Testis (tissue), 2 donors: ENCODE measurements at regions not wholly inside any gene's neighbourhood (a gene's known extent, or its start where the extent isn't known, plus 50 kb on each side); places are given as distances from the start of the nearest gene placed in this dataset.

ENCODE experiments used
- DNase-seq: peaks from one replicate; pipeline ENCODE4 v3.0.0-alpha.2; 2019
- H3K27ac ChIP-seq, 2 donors: fragments of 200-600 bp; sonication (generic); one replicate each; pipeline ENCODE4 v1.5.1; 2019
- H3K27me3 ChIP-seq: fragments of 200-600 bp; sonication (generic); one replicate; pipeline ENCODE4 v1.5.1; 2019
- H3K36me3 ChIP-seq: fragments of 200-600 bp; sonication (generic); one replicate; pipeline ENCODE4 v1.5.1; 2017; ENCODE audit warnings: low read depth; ENCODE audit errors: missing control alignments
- H3K4me1 ChIP-seq: fragments of 200-600 bp; sonication (generic); one replicate; pipeline ENCODE4 v1.5.1; 2019
- H3K4me3 ChIP-seq, 2 donors: fragments of 200-600 bp; sonication (generic); one replicate each; pipeline ENCODE4 v1.5.1; 2017 to 2019
- H3K9me3 ChIP-seq: fragments of 200-600 bp; sonication (generic); one replicate; pipeline ENCODE4 v1.5.1; 2017
- POLR2A ChIP-seq: fragments of 450-650 bp; IDR thresholded peaks from one replicate; pipeline ENCODE4 v1.6.1; 2017; ENCODE audit warnings: antibody characterized with exemption, mild to moderate bottlenecking, moderate library complexity
- WGBS, 2 donors: methylation state at CpG; one replicate each; pipeline ENCODE4 v1.1.5; 2018; 5-methylcytosine and 5-hydroxymethylcytosine counted together
- intact Hi-C: fragments of 100-400 bp; cut with DNase I; formaldehyde crosslinking; loops from one replicate; pipeline ENCODE4 v1.15.1; 2023; ENCODE audit warnings: low total_unique reads
- TF ChIP-seq, protein P1 (sequence below), 3 experiments: fragments of 450-650 bp in 2 of 3; fragments of 200-600 bp in 1 of 3; sonication (generic) in 1 of 3; IDR thresholded peaks; one replicate each; pipeline ENCODE4 v1.5.1; 2016 to 2019; ENCODE audit warnings: antibody characterized with exemption in 3 of 3, mild to moderate bottlenecking in 2 of 3, moderate library complexity in 1 of 3

DNA sequence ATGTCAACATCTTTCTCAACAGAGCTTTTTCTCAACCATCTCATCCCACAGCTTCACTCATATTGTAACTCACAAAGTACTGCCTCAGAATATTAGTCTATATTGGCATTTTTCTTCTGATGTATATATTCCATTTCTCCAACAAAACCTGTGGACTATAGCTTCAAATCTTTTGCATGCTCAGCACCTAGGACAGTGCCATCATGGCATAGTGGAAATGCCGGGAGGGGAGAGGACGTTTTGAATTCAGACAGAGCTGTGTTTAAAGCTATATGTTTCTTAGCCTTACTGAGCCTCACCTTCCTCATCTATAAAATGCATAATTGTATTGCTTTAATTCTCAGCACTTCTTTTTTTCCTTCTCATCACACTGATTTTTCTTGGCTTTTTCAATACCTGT, 452.6 kb downstream of the GALC start:
- DNase-seq, result no peak
- Histone ChIP-seq H3K4me3 (no peak overlapping the region), H3K4me1 (no peaks in the 10 kb centered on the region), H3K9me3 (no peaks in the 10 kb centered on the region), H3K27me3 (no peaks in the 10 kb centered on the region), H3K36me3 (no peaks in the 10 kb centered on the region), H3K27ac (no peak overlapping the region)
- WGBS, 2 donors, result 32 to 45% methylated on average over 2 of the region's 2 CpGs
- intact Hi-C loops, result no loop called here
- no peak for TF ChIP-seq POLR2A
- TF ChIP-seq, protein P1, sequence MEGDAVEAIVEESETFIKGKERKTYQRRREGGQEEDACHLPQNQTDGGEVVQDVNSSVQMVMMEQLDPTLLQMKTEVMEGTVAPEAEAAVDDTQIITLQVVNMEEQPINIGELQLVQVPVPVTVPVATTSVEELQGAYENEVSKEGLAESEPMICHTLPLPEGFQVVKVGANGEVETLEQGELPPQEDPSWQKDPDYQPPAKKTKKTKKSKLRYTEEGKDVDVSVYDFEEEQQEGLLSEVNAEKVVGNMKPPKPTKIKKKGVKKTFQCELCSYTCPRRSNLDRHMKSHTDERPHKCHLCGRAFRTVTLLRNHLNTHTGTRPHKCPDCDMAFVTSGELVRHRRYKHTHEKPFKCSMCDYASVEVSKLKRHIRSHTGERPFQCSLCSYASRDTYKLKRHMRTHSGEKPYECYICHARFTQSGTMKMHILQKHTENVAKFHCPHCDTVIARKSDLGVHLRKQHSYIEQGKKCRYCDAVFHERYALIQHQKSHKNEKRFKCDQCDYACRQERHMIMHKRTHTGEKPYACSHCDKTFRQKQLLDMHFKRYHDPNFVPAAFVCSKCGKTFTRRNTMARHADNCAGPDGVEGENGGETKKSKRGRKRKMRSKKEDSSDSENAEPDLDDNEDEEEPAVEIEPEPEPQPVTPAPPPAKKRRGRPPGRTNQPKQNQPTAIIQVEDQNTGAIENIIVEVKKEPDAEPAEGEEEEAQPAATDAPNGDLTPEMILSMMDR (IDR thresholded peaks at IDR 0.05), result no peak

DNA sequence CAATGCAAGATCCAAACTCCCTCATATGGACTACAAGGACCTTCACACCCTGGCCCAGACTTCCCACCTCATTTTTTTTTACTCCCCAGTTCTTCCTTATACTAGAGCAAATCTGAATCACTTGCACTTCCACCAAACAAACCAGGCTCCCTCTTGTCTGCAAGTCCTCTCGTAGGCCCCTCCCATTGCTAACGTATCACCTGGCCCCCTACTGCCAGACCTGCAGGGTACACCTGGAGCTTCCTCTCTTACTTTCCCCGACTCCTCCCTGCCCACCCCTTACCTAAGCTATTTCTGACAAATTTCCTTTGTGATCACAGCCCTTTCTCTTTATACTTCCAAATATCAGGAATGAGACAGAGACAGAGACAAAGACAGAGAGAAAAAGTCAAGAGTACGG, 463.9 kb downstream of the GALC start:
- Histone ChIP-seq H3K36me3 (no peaks in the 10 kb centered on the region), H3K9me3 (no peaks in the 10 kb centered on the region), H3K27me3 (no peaks in the 10 kb centered on the region), H3K27ac (no peak overlapping the region), H3K4me1 (no peaks in the 10 kb centered on the region), H3K4me3 (no peak overlapping the region)
- TF ChIP-seq, protein P1 (IDR thresholded peaks at IDR 0.05), result no peak
- no peak for TF ChIP-seq POLR2A
- WGBS, 2 donors, result 64 to 69% methylated on average over 4 of the region's 4 CpGs
- intact Hi-C loops, result no loop called here
- DNase-seq, result no peak

DNA sequence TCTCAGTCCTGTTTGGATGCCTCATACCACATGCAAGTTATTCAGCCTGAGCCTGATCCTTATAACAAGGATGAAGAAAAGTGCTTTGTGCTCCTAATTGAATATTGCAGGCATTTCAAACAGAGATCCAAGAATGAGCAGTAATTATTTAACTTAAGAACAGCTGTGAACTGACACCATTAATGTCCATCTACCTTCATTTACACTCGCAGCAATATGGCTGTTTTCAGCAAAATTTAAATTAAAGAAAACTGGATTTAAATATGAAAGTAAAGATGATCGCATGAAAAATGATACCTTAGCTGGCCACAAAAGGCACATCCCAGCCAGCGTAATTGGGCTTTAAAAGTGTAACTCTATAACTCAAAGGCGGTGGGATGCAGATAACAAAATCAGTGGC, 466.3 kb downstream of the GALC start:
- Histone ChIP-seq H3K4me1 (no peaks in the 10 kb centered on the region), H3K36me3 (no peaks in the 10 kb centered on the region), H3K27ac (no peak overlapping the region), H3K4me3 (no peak overlapping the region), H3K9me3 (no peaks in the 10 kb centered on the region), H3K27me3 (no peaks in the 10 kb centered on the region)
- DNase-seq, result no peak
- intact Hi-C loops, result no loop called here
- TF ChIP-seq, protein P1 (IDR thresholded peaks at IDR 0.05), result no peak
- no peak for TF ChIP-seq POLR2A
- WGBS, 2 donors, result 53 to 62% methylated on average over 4 of the region's 4 CpGs

DNA sequence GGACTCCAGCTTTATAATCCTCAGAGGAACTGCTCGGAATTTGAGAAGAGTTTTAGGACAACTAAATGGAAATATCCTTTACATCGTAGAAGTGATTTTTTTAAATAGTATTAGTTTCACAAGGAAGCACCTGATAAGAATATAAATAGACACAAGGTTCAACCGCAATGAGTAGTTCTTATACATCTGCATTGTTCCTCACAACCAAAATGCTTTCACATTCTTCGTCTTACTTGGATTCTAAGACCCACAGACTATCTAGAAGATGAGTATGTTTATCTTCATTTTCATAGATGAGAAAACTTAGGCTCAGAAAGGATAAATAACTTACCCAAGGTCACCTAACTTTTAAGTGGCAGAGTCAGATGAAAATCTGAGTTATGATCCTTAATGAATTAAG, 469.0 kb downstream of the GALC start:
- 87 to 91% methylated on average over 4 of the region's 4 CpGs for WGBS, 2 donors
- intact Hi-C loops, result no loop called here

GRCh38 chr14:87522575-87522974, 470.4 kb downstream of the GALC start:
- DNase-seq, result no peak
- Histone ChIP-seq H3K27me3 (no peaks in the 10 kb centered on the region), H3K9me3 (no peaks in the 10 kb centered on the region), H3K4me3 (no peak overlapping the region), H3K36me3 (no peaks in the 10 kb centered on the region), H3K4me1 (no peaks in the 10 kb centered on the region), H3K27ac (no peak overlapping the region)
- intact Hi-C loops, result no loop called here
- no peak for TF ChIP-seq POLR2A
- TF ChIP-seq, protein P1 (IDR thresholded peaks at IDR 0.05), result no peak
- 12 to 27% methylated on average over 1 of the region's 1 CpG for WGBS, 2 donors

More for the DNA sequence above, 469.0 kb downstream of the GALC start:
- Histone ChIP-seq H3K9me3 (no peaks in the 10 kb centered on the region), H3K27me3 (no peaks in the 10 kb centered on the region), H3K36me3 (no peaks in the 10 kb centered on the region), H3K4me1 (no peaks in the 10 kb centered on the region), H3K4me3 (no peak overlapping the region), H3K27ac (no peak overlapping the region)
- TF ChIP-seq POLR2A, result no peak
- TF ChIP-seq, protein P1 (IDR thresholded peaks at IDR 0.05), result no peak
- DNase-seq, result no peak
